WERI-Rb-1 (cell line): ENCODE measurements at regions not wholly inside any gene's neighbourhood (a gene's known extent, or its start where the extent isn't known, plus 50 kb on each side); places are given as distances from the start of the nearest gene placed in this dataset.

Experiments used
- DNase-seq: peaks from one replicate; pipeline ENCODE4 v3.0.0-alpha.2; 2020
- H3K27ac ChIP-seq: fragments of 250-450 bp; sonication (Bioruptor Pico); 2 replicates; pipeline ENCODE4 v1.5.1; 2020; ENCODE audit warnings: mild to moderate bottlenecking, moderate library complexity
- H3K27me3 ChIP-seq: fragments of 250-450 bp; sonication (Bioruptor Pico); 2 replicates; pipeline ENCODE4 v1.5.1; 2021; ENCODE audit warnings: mild to moderate bottlenecking, low read depth, moderate library complexity; ENCODE audit not compliant: insufficient read depth, severe bottlenecking
- H3K36me3 ChIP-seq: fragments of 250-450 bp; sonication (Bioruptor Pico); 2 replicates; pipeline ENCODE4 v1.5.1; 2020; ENCODE audit warnings: mild to moderate bottlenecking, moderate library complexity
- H3K4me3 ChIP-seq: 2 replicates; pipeline ENCODE4 v1.5.1; 2011; ENCODE audit warnings: low read depth, mild to moderate bottlenecking, control low read depth, low read length
- H3K9me3 ChIP-seq: fragments of 250-450 bp; sonication (Bioruptor Pico); 2 replicates; pipeline ENCODE4 v1.5.1; 2021; ENCODE audit warnings: mild to moderate bottlenecking, moderate library complexity; ENCODE audit not compliant: severe bottlenecking
- CTCF ChIP-seq: IDR thresholded peaks from 2 replicates; pipeline ENCODE4 v1.5.1; 2011; ENCODE audit warnings: low read depth, mild to moderate bottlenecking, control low read depth, inconsistent platforms, low read length

- DNase-seq, result no peak
- Histone ChIP-seq H3K4me3 (no peak overlapping the region), H3K27ac (no peak overlapping the region), H3K36me3 (peaks cover 8% of the 10 kb centered on the region), H3K27me3 (no peaks in the 10 kb centered on the region), H3K9me3 (no peaks in the 10 kb centered on the region)
- TF ChIP-seq CTCF, result no peak
Observed at GRCh38 chr9:600006-600405, 241.5 kb upstream of the DMRT1 start.

GRCh38 chr9:602716-603115 lies 238.8 kb upstream of the DMRT1 start:
- Histone ChIP-seq H3K27ac (no peak overlapping the region), H3K9me3 (no peaks in the 10 kb centered on the region)
- no peak for TF ChIP-seq CTCF

GRCh38 chr9:603126-603525 lies 238.4 kb upstream of the DMRT1 start:
- H3K36me3 ChIP-seq, result peaks cover 8% of the 10 kb centered on the region
- no peak for DNase-seq
- no peaks in the 10 kb centered on the region for H3K27me3 ChIP-seq
- no peak overlapping the region for H3K27ac ChIP-seq
- no peak for TF ChIP-seq CTCF
- H3K4me3 ChIP-seq, result no peak overlapping the region
- no peaks in the 10 kb centered on the region for H3K9me3 ChIP-seq

More at GRCh38 chr9:602716-603115, 238.8 kb upstream of the DMRT1 start:
- DNase-seq, result no peak
- H3K36me3 ChIP-seq, result peaks cover 8% of the 10 kb centered on the region
- no peaks in the 10 kb centered on the region for H3K27me3 ChIP-seq
- no peak overlapping the region for H3K4me3 ChIP-seq

- TF ChIP-seq CTCF, result no peak
- Histone ChIP-seq H3K4me3 (no peak overlapping the region), H3K27me3 (no peaks in the 10 kb centered on the region), H3K27ac (no peak overlapping the region), H3K36me3 (peaks cover 4% of the 10 kb centered on the region), H3K9me3 (no peaks in the 10 kb centered on the region)
- no peak for DNase-seq
Observed at GRCh38 chr9:607417-607816, 234.1 kb upstream of the DMRT1 start.

- Histone ChIP-seq H3K27ac (no peak overlapping the region), H3K4me3 (no peak overlapping the region), H3K36me3 (no peaks in the 10 kb centered on the region), H3K9me3 (no peaks in the 10 kb centered on the region), H3K27me3 (no peaks in the 10 kb centered on the region)
- peak; percentile 81 for DNase-seq
- TF ChIP-seq CTCF, result peak; percentile 83
Observed at GRCh38 chr9:613771-614347, 227.6 kb upstream of the DMRT1 start.

- TF ChIP-seq CTCF, result no peak
- H3K36me3 ChIP-seq, result no peaks in the 10 kb centered on the region
- no peaks in the 10 kb centered on the region for H3K9me3 ChIP-seq
- H3K4me3 ChIP-seq, result no peak overlapping the region
- no peaks in the 10 kb centered on the region for H3K27me3 ChIP-seq
- no peak for DNase-seq
- no peak overlapping the region for H3K27ac ChIP-seq
Observed at GRCh38 chr9:614431-614830, 227.1 kb upstream of the DMRT1 start.
